CD14-positive monocyte (primary cell): ENCODE measurements at regions not wholly inside any gene's neighbourhood (a gene's known extent, or its start where the extent isn't known, plus 50 kb on each side); places are given as distances from the start of the nearest gene placed in this dataset.

ENCODE experiments used
- DNase-seq, 3 donors: peaks; one replicate each; pipeline ENCODE4 v3.0.0-alpha.2; 2011 to 2022
- H2AFZ ChIP-seq: 2 replicates; pipeline ENCODE4 v1.6.0; 2012; ENCODE audit warnings: mild to moderate bottlenecking, low read depth, low read length, inconsistent platforms; ENCODE audit not compliant: insufficient read depth, poor library complexity, severe bottlenecking
- H3K27ac ChIP-seq, 2 donors: 1 replicate in 1 of 2; 2 replicates in 1 of 2; pipeline ENCODE4 v1.5.1; 2012 to 2013; ENCODE audit warnings: low read length in 2 of 2, control low read depth in 1 of 2, inconsistent platforms in 1 of 2, low read depth in 1 of 2, mild to moderate bottlenecking in 1 of 2
- H3K27me3 ChIP-seq, 2 donors: one replicate each; pipeline versions ENCODE4 v1.6.0 to v1.6.1; 2011 to 2013; ENCODE audit warnings: low read length in 2 of 2; ENCODE audit not compliant: control insufficient read depth in 2 of 2, insufficient read depth in 2 of 2
- H3K36me3 ChIP-seq, 2 donors: replicated peaks in 1 of 2; 1 replicate in 1 of 2; 2 replicates in 1 of 2; pipeline versions ENCODE4 v1.5.1 to v1.6.1; 2012 to 2013; ENCODE audit warnings: low read length in 2 of 2, control low read depth in 1 of 2, inconsistent platforms in 1 of 2, mild to moderate bottlenecking in 1 of 2; ENCODE audit not compliant: insufficient read depth in 2 of 2, control insufficient read depth in 1 of 2
- H3K4me1 ChIP-seq, 2 donors: 1 replicate in 1 of 2; 2 replicates in 1 of 2; pipeline versions ENCODE4 v1.5.1 to v1.6.1; 2012 to 2013; ENCODE audit warnings: low read length in 2 of 2, control low read depth in 1 of 2, inconsistent platforms in 1 of 2, mild to moderate bottlenecking in 1 of 2, moderate library complexity in 1 of 2; ENCODE audit not compliant: insufficient read depth in 2 of 2, control insufficient read depth in 1 of 2
- H3K4me2 ChIP-seq: replicated peaks from 2 replicates; pipeline ENCODE3; 2012; ENCODE audit warnings: low read length, moderate library complexity, mild to moderate bottlenecking; ENCODE audit not compliant: poor library complexity, severe bottlenecking; ENCODE audit errors: extremely low read depth
- H3K4me3 ChIP-seq, 3 experiments: fragments of 200-600 bp in 1 of 3; sonication (generic) in 1 of 3; replicated peaks in 1 of 3; 1 replicate in 2 of 3; 2 replicates in 1 of 3; pipeline ENCODE4 v1.5.1; 2011 to 2013; ENCODE audit warnings: low read length in 3 of 3, mild to moderate bottlenecking in 3 of 3, control low read depth in 2 of 3, low read depth in 2 of 3, inconsistent platforms in 1 of 3, moderate library complexity in 1 of 3
- H3K79me2 ChIP-seq: 2 replicates; pipeline ENCODE4 v1.6.0; 2012; ENCODE audit warnings: mild to moderate bottlenecking, control low read depth, inconsistent platforms, low read length, moderate library complexity; ENCODE audit not compliant: insufficient read depth
- H3K9ac ChIP-seq: 2 replicates; pipeline ENCODE4 v1.6.0; 2017; ENCODE audit warnings: low read length, mild to moderate bottlenecking; ENCODE audit not compliant: insufficient read depth, poor library complexity, severe bottlenecking
- H3K9me3 ChIP-seq, 2 donors: replicated peaks in 1 of 2; 1 replicate in 1 of 2; 2 replicates in 1 of 2; pipeline versions ENCODE4 v1.5.1 to v1.6.1; 2012 to 2013; ENCODE audit warnings: low read length in 2 of 2, control low read depth in 1 of 2; ENCODE audit not compliant: control insufficient read depth in 1 of 2, insufficient read depth in 1 of 2
- H4K20me1 ChIP-seq: 2 replicates; pipeline ENCODE4 v1.6.0; 2012; ENCODE audit warnings: mild to moderate bottlenecking, low read length, control low read depth, moderate library complexity; ENCODE audit not compliant: insufficient read depth
- H3K27ac Mint-ChIP-seq, 7 donors: one replicate each; pipeline ENCODE4 v1.8.0; 2020; ENCODE audit warnings: mild to moderate bottlenecking in 7 of 7, mixed read lengths in 7 of 7, moderate library complexity in 6 of 7, inconsistent platforms in 2 of 7
- H3K27me3 Mint-ChIP-seq, 3 donors: one replicate each; pipeline ENCODE4 v1.8.0; 2021 to 2022; ENCODE audit warnings: low read depth in 3 of 3, mild to moderate bottlenecking in 3 of 3, mixed read lengths in 3 of 3, moderate library complexity in 3 of 3, inconsistent platforms in 1 of 3
- H3K36me3 Mint-ChIP-seq, 2 donors: one replicate each; pipeline ENCODE4 v1.8.0; 2020; ENCODE audit warnings: mixed read lengths in 2 of 2, inconsistent platforms in 1 of 2, mild to moderate bottlenecking in 1 of 2
- H3K4me1 Mint-ChIP-seq: one replicate; pipeline ENCODE4 v1.8.0; 2020; ENCODE audit warnings: mild to moderate bottlenecking, mixed read lengths
- H3K4me3 Mint-ChIP-seq, 2 donors: one replicate each; pipeline ENCODE4 v1.8.0; 2020; ENCODE audit warnings: mild to moderate bottlenecking in 2 of 2, mixed read lengths in 2 of 2, moderate library complexity in 1 of 2
- H3K9me3 Mint-ChIP-seq, 7 donors: one replicate each; pipeline ENCODE4 v1.8.0; 2020 to 2022; ENCODE audit warnings: mixed read lengths in 7 of 7, mild to moderate bottlenecking in 6 of 7, moderate library complexity in 6 of 7, inconsistent platforms in 2 of 7
- CTCF ChIP-seq: fragments of 200-600 bp; IDR thresholded peaks from one replicate; pipeline ENCODE4 v1.8.0; 2022; ENCODE audit warnings: antibody characterized with exemption, mild to moderate bottlenecking
- WGBS: methylation state at CpG from one replicate; pipeline ENCODE4 v1.1.5; 2013; ENCODE audit warnings: missing lambda C conversion rate; ENCODE audit not compliant: insufficient coverage; 5-methylcytosine and 5-hydroxymethylcytosine counted together
- intact Hi-C, 2 donors: fragments of 100-400 bp; cut with micrococcal nuclease; formaldehyde crosslinking; loops; one replicate each; pipeline versions ENCODE4 v1.15.0 to v1.15.1; 2023

GRCh38 chrX:13473442-13474163 is 95.8 kb upstream of the EGFL6 start:
- peak overlapping the region in 1 of 7 donors; percentile 69 for H3K27ac Mint-ChIP-seq
- WGBS, result 100% methylated on average over 2 of the region's 9 CpGs
- peaks cover 0 to 2% (median 0%) of the 10 kb centered on the region in 7 donors for H3K9me3 Mint-ChIP-seq
- intact Hi-C loops, result no loop called here
- DNase-seq, result no peak
- H3K4me2 ChIP-seq, result no peak overlapping the region
- peak overlapping the region; percentile 1 for H2AFZ ChIP-seq
- H3K4me1 Mint-ChIP-seq, result peaks cover 4% of the 10 kb centered on the region
- no peaks in the 10 kb centered on the region for H3K79me2 ChIP-seq
- H4K20me1 ChIP-seq, result no peaks in the 10 kb centered on the region
- peaks cover 0 to 34% of the 10 kb centered on the region in 2 donors for H3K27me3 ChIP-seq
- peaks cover 0 to 42% (median 2%) of the 10 kb centered on the region in 3 donors for H3K27me3 Mint-ChIP-seq
- H3K27ac ChIP-seq, result no peak overlapping the region
- no peaks in the 10 kb centered on the region for H3K9me3 ChIP-seq
- H3K4me3 Mint-ChIP-seq, result no peak overlapping the region
- no peak overlapping the region for H3K9ac ChIP-seq
- no peaks in the 10 kb centered on the region for H3K36me3 Mint-ChIP-seq
- no peaks in the 10 kb centered on the region for H3K4me1 ChIP-seq
- TF ChIP-seq CTCF, result no peak
- no peak overlapping the region for H3K4me3 ChIP-seq
- no peaks in the 10 kb centered on the region for H3K36me3 ChIP-seq

GRCh38 chrX:13472975-13473374 is 96.4 kb upstream of the EGFL6 start:
- WGBS, result no CpG with 5 or more reads among the region's 5 CpGs
- no peak overlapping the region for H3K4me2 ChIP-seq
- no peak overlapping the region for H3K4me3 ChIP-seq
- no peak overlapping the region for H3K9ac ChIP-seq
- H3K27me3 Mint-ChIP-seq, result peaks cover 0 to 43% (median 1%) of the 10 kb centered on the region in 3 donors
- DNase-seq, result no peak
- H3K36me3 Mint-ChIP-seq, result no peaks in the 10 kb centered on the region
- H3K4me3 Mint-ChIP-seq, result no peak overlapping the region
- no peak overlapping the region for H3K27ac Mint-ChIP-seq
- no peak overlapping the region for H2AFZ ChIP-seq
- TF ChIP-seq CTCF, result no peak
- no peaks in the 10 kb centered on the region for H4K20me1 ChIP-seq
- peaks cover 4% of the 10 kb centered on the region for H3K4me1 Mint-ChIP-seq
- H3K9me3 Mint-ChIP-seq, result peaks cover 0 to 2% (median 0%) of the 10 kb centered on the region in 7 donors
- intact Hi-C loops, result no loop called here
- H3K4me1 ChIP-seq, result no peaks in the 10 kb centered on the region
- peaks cover 0 to 31% of the 10 kb centered on the region in 2 donors for H3K27me3 ChIP-seq
- no peak overlapping the region for H3K27ac ChIP-seq
- no peaks in the 10 kb centered on the region for H3K9me3 ChIP-seq
- H3K36me3 ChIP-seq, result no peaks in the 10 kb centered on the region
- no peaks in the 10 kb centered on the region for H3K79me2 ChIP-seq
